ENCODE measurements at regions not wholly inside any gene's neighbourhood (a gene's known extent, or its start where the extent isn't known, plus 50 kb on each side); places are given as distances from the start of the nearest gene placed in this dataset.

- no peak for TF ChIP-seq CTCF (IDR thresholded peaks at IDR 0.05)
- no peak for TF ChIP-seq POLR2A (IDR thresholded peaks at IDR 0.05)
These were observed 328.6 kb upstream of the PMFBP1 start for GRCh38 chr16:72500545-72500944.
